GM21529 (cell line): ENCODE measurements at regions not wholly inside any gene's neighbourhood (a gene's known extent, or its start where the extent isn't known, plus 50 kb on each side); places are given as distances from the start of the nearest gene placed in this dataset.

ENCODE experiments used
- ATAC-seq: cut with Tn5 transposase; IDR thresholded peaks from one replicate; pipeline ENCODE4 v1.9.1; 2021; ENCODE audit not compliant: unreplicated experiment

DNA sequence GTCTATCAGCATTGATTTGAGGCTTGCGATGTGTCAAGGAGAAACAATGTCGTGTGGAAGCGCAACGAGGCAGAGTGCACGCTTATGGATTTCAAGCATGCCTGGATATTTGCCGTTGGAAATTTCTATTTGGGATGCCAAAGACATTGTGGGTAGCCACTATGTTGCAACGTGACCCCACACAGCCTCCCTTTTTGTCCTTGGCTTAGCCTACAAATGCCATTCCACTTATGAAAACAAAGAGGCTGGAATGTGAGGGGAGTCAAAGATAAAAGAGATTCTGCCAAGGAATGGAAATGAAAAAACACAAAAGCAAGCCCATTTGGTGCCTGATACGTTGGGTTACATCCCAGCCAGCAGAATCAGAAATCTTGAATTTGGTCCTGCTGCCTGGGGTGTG is 721.2 kb downstream of the GALR1 start:
- ATAC-seq = no peak

DNA sequence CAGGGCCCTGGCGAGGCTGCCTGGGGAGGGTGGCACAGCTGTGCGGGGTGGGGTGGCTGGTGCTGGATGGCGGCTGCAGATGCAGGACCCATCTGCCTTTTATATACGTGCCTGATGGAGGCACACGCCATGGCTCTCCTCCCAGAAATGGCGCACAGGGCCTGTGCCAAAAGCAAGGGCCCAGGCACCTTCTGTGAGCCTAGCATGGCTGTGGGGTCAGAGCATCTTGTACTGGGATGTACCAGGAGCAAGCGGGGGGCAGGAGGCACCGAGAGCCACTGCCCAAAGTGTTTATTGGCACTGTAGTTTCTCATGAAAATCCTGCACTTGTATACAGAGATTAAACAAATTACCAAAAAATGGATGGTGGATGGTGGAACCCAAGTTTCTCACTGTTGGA is 724.1 kb downstream of the GALR1 start:
- no peak for ATAC-seq

DNA sequence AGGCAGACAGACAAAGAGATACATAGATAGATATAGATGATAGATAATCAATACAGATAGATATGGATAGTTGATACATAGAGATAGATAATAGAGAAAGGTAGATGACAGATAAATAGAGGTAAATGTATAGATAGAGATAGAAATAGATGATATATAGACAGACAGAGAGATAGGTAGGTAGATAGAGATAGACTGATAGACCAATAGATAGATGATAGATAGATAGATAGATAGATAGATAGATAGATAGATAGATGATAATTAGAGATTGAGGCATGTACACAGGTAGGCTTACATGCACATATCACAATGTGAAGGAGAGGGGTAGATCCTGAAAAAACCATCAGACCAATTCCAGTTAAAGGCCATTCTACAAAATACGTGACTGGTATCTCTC is 724.7 kb downstream of the GALR1 start:
- no peak for ATAC-seq

DNA sequence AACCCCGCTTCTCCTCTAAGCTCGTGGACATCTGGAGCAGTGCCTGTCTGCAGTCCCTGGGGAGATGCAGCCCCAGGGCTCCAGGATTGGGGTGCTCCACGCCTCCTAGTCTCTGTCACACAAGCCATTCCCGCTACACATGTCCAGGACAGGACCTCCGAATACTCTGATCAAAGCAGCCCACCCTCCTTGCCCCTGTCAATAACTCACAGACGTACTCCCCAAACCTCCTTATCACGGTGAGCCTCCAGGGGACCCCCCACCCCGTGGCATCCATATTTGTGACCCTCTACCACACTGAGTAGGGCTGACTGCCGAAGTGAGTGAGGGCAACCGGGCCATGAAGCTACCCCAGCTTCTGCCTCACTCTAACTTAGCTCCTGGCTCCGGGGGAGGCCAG is 727.7 kb downstream of the GALR1 start:
- no peak for ATAC-seq

DNA sequence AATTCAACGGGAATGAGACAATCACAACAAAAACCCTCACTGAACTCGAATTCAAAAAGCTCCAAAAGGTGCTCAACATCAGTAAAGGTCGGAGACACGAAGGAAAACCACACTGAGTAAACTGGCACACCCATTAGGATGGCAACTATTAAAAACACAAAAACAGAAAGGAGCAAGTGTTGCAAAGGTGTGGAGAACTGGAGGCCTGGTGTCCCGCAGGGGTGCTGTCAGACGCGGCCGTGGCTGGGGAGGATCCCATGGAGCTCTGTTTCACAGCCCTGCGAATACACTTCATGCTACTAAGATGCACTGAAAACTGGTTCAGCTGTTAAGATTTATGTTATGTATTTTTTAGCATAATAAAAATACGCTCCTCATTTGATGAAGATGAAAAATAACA is 730.6 kb downstream of the GALR1 start:
- ATAC-seq = no peak

DNA sequence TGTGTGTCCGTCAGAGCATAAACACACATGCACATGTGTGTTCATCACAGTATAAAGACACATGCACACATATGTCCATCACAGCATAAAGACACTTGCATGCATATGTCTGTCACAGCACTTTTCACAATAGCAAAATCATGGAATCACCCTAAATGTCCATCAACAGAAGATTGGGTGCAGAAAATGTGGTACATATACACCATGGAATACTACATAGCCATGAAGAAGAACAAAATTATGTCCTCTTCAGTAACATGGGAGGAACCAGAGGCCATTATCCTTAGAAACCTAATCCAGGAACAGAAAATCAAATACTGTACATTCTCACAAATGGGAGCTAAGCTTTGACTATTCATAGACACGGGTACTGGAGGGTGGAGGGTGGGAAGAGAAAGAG is 732.2 kb downstream of the GALR1 start:
- ATAC-seq = no peak

DNA sequence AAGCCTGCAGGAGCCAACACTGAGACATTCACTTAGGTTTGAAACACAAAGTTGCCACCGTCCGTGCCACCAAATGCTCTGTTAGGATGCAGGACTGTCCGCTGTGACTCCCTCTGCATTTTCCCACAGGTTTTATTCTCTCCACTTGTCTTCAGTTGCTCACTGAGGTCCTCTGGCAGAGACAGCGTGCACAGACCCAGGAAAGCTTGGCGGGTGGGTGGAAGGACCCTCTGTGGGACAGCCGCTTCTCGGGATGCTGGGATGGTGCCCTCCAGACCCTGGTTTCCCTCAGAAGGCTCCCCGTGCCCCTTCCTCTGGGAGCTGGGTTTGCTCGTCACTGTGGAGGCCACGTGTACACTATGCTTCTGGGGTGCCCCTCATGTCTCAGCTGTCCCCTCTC is 733.6 kb downstream of the GALR1 start:
- no peak for ATAC-seq

DNA sequence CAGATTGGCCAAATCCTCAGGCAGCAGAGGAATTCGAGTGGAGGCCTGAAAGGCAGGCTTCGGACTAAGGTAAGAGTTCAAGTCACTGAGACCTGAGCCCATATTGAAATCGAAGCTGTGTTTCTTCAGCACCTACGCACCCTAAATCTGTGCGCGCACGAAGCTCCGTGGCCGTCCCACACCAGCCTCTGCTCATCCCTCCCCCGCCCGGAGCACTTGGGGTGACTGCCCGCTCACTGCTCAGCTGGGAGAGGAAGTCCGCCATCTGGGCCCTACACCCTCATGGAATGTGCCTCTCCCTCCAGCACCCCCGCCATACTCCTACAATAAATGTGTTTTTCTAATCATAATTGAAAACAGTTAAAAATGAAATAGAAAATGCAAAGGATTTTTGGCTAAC is 734.5 kb downstream of the GALR1 start:
- ATAC-seq = no peak

DNA sequence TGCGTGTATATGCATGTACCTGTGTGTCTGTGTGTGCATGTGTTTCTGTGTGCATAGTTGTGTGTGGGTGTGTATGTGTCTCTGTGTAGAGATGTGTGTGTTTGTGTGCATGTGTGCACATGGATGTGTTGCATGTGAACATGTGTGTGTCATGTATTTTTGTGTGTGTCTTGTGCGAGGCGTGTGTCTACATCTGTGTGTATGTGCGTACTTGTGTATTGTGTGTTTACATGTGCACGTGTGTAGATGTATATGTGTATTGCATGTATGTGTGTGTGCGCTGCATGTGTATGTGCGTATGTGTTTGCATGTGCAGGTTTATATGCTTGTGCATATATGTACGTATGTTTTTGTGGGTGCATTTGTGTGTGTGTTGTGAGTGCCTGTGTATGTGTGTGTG is 735.2 kb downstream of the GALR1 start:
- no peak for ATAC-seq

DNA sequence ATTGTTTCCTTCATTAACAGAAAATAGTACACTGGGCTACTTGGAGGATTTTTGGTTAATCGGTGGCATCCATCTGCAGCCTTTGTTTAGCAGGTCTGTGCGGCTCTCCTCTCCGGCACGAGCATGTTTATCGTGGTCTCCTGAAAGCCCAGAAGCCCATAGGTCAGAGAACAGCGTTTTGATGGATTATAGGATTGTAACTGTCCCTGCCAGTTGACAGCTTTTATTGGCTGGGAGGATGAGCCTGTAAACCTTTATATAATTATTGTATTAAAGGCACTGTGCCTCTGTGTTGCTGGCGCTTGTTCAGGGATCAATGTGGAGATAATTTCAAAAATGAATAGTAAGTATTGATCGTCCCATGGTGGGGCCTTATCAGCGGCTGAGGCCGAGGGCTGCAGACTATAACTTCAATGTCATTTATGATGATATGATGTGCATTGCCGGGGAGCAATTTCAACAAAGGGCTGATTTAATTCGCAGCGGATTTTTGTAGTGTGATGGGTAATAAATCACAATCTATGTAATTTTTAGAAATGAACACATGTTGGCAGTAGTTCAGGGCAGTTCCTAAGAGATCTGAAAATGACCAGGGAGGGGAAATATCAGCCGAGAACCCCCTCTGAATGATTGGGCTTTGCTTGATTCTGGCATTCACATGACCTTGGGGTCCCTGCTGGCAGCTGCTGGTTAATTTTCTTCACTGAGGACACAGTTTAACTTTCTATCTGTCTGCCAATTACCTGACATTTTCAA is 736.1 kb downstream of the GALR1 start:
- no peak for ATAC-seq

DNA sequence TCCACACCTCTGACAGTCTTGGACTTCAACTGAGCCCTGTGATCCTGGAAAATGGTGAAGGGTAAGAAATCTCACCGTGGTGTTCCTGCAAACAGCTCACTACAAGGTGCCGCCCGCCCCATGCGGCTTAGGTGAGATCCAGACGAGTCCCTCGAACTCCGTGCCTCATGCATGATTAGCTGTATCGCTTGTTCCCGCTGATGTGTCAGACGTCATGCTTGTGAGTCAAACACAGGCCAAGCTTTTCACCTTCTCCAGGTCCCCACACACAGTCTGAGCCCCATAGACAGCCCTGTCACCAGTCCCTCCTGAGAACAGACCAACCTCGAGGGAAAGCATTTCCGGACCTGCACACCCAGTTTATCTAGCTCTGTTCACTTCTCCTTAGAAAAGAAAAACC is 740.5 kb downstream of the GALR1 start:
- no peak for ATAC-seq

DNA sequence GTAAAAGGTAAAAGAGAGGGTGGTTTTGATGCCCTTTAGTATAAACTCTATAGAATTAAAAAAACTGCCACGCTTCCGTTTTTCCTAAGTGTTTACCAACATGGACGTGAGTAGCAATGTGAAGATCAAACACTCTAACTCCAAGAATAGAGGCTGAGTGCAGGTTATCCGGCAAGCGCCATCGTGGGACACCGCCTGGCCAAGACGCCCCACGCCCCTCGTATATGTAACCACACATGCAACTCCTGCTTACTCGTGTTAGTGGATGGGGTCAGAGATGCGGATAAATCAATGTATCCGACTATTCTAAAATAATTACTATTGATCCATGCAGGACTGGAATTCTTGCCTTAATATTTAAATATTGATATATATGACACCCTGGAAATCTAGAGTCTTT is 741.3 kb downstream of the GALR1 start:
- ATAC-seq = no peak

DNA sequence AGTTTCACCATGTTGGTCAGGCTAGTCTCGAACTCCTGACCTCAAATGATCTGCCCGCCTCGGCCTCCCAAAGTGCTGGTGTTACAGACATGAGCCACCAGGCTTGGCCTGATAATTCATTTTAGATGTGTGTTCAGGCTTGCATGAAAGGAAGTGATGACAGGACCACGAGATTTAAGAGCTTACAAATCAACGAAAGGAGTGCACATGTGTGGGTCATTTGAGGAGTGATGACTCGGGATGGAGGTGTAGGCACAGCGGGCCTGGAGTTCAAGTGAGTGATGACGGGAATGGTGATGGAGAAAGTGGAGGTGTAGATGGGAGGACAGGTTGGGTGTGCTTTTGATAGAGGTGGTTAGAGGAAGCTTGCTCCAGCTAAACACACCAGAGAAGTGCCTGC is 742.4 kb downstream of the GALR1 start:
- ATAC-seq = no peak

DNA sequence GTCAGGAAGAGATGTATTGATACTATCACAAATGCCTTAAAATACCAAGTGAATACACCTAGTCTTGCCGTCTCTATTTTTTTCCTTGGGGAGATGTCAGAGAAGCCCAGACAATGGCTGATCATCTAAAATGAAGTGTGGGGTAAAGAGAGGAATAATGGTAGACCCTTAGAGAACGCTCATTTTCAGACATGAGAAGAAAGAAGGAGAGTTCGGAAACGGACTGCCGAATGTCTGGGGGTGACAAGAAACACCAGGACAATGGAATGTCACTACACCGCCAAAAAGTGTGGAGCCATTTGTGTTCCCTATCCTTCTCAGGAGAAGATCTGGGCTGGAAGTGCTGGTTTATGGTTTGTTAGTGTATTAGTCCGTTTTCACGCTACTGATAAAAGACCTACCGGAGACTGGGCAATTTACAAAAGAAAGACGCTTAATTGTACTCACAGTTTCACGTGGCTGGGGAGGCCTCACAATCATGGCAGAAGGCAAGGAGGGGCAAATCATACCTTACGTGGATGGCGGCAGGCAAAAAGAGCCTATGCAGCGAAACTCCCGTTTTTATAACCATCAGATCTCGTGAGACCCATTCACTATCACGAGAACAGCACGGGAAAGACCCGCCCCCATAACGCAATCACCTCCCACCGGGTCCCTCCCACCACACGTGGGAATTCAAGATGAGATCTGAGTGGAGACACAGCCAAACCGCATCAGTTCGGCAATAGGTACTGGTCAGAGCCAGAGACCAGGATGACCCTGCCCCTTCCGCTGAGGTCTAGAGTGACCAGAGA is 743.7 kb downstream of the GALR1 start:
- ATAC-seq = no peak

DNA sequence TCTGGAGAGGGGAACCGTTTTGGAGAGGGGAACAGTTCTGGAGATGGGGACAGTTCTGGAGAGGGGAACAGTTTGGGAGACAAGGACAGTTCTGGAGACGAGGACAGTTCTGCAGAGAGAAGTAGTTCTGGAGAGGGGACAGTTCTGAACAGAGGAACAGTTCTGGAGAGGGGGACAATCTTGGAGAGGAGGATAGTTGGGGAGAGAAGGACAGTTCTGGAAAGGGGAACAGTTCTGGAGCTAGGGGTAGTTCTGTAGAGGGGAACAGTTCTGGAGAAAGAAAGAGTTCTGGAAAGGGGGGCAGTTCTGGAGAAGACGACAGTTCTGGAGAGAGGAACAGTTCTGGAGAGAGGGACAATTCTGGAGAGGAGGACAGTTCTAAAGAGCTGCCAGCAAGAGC is 745.9 kb downstream of the GALR1 start:
- ATAC-seq = no peak

DNA sequence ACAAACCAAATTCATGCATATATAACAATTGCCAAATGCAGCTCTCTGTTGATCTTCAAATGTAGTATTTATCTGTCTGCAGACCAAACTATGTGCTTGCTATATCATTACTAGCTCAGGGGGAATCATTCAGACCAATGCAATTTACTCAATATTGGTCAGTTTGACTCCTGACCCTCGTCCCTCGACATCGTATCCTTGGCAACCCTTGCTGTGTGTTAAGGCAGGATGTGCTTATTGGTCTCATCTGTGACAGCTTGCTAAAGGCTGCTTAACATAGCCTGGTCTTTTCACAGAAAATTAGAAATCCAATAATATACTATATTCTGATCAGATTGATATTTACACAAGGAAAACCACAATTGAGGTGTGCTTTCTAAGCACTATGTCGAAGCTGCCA is 747.1 kb downstream of the GALR1 start:
- no peak for ATAC-seq

DNA sequence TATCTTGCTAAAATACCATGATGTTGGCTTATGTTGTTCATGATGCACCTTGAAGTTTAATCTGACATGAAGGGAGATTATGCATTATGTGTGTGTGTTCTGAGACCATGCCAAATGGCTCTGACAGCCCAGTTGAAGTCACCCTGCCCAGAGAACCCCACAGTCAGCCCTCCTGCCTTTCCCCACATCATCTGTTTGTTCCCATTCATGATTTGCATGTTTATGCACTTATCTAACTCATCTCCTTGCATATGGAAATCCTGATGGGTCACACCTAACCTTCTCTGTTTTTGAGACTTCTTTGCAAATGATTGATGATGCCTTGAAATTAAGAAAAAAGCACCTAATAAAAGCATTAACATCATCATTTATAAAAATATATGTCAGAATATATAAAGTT is 752.2 kb downstream of the GALR1 start:
- ATAC-seq = no peak

DNA sequence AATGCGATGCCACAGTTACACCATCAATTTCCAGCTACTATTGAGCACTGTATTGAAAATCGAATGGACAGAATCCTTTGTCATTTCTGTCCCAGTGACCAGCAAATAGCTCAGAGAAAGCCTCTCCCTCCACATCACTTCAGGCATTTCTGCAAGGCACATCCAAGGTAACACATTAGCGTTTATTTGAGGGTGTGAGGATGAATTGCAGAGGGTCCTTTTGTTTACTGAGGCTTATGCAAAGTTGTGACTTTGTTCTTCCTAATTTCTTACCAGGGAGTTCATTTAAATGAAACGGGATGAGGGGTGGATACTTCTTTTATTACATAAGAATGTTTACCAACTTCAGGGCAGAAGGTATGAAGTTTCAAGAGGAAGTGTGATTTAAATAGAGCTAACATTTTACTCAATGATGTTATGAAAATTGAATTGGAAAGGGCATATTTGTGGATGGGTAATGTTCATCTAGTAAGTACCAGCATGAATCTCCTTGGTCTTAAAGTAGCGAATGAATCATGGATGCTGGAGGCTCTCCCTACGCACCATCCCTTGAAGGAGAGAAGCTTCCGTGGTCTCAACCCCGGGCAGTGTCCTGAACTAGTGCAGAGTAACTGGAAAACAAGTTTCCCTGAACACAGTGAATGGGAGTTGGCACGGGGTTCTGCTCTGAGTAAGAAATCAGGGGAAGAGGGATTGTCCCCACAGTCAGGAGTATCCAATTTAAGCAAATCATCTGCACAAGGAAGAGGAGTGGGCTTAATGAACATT is 756.5 kb downstream of the GALR1 start:
- ATAC-seq = no peak

DNA sequence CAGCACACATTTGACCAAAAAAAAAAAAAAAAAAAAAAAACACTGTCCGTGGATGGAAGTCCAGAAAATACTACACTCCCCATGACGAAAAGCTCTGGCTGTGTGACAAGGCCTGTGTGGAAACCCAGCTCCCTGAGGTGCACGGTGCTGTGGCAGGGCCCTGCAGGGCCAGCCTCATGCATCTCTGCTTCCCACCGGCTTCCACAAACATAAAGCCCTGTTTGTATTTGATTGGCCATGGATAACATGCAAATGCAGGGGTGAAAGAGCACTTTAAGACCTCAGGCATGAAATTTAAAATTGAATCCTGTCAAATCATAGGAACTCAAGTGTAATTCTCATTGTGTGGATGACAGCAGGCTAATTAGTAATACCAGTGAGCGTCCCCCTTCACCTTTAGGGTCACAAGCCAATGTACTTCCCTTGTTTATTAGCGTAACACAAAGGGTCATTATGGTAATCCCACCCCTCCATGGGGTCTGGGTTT is 757.2 kb downstream of the GALR1 start:
- ATAC-seq = no peak

DNA sequence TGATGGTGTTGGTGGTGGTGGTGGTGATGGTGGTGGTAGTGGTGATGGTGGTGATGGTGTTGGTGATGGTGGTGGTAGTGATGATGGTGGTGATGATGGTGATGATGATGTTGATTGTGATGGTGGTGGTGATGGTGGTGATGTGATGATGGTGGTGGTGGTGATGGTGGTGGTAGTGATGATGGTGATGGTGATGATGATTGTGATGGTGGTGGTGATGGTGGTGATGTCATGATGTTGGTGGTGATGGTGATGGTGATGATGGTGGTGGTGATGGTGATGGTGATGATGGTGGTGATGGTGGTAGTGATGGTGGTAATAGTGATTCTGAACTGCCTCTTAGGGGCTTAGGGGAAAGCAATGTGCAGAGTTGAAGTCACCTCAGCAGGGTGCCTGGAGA is 760.7 kb downstream of the GALR1 start:
- ATAC-seq = no peak

DNA sequence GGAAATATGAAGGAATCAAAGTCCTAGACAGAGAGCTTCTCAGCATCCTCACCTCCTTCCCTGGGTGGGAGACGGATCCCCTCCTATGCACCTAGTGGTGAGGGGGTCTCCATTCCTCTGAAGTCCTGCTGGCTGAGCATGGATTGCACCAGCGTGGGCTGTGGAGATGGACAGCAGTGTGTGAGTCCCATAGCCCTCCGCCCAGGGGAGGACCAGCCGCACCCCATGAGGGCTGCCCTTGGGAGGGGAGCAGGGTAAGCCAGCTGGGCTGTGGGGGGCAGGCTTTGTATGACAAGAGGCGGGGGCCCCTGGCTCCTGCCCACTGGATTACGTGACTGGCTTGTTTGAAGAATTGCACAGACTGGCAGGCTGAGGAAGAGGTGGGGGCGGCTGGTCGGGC is 768.2 kb downstream of the GALR1 start:
- no peak for ATAC-seq

DNA sequence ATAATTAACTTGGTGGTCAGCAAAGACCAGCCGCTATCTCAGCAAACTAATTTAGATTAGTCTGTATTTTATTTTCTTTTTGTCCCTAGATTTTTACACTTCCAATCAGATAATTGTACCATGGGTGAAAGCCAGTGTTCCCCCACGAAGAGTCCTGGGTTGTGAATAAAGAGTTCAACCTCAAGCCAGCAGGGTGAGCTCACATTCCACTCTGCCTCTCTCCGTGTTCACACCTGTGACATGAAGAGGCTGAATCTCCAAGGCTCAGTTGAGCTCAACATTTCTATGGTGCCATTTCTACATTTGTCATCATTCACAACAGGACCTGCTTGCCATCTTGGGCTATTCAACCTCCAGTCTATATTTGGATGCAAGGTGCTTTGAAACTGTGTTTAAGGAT is 771.5 kb downstream of the GALR1 start:
- no peak for ATAC-seq
